ENCODE measurements at regions not wholly inside any gene's neighbourhood (a gene's known extent, or its start where the extent isn't known, plus 50 kb on each side); places are given as distances from the start of the nearest gene placed in this dataset.

DNA sequence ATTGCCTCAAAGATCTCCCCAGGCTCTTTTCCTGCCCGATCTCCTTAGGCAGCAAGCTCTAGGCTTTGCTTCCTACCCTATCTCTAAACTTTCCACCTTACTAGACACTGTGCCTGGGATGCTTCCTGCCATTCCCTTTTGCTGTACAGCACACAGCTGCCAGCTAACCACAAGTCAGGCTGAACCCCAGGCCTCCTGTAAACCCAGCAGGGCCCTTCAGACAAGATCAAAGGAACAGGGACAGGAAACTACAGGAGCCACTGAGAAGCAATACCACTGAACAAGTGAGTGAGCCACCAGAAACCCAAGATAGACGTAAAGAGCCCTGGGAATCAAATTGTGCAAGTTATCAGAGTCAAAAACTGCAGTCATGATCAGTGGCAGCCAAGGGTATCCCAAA lies 180.7 kb downstream of the SUCLG1 start:
- TF ChIP-seq, protein P1, sequence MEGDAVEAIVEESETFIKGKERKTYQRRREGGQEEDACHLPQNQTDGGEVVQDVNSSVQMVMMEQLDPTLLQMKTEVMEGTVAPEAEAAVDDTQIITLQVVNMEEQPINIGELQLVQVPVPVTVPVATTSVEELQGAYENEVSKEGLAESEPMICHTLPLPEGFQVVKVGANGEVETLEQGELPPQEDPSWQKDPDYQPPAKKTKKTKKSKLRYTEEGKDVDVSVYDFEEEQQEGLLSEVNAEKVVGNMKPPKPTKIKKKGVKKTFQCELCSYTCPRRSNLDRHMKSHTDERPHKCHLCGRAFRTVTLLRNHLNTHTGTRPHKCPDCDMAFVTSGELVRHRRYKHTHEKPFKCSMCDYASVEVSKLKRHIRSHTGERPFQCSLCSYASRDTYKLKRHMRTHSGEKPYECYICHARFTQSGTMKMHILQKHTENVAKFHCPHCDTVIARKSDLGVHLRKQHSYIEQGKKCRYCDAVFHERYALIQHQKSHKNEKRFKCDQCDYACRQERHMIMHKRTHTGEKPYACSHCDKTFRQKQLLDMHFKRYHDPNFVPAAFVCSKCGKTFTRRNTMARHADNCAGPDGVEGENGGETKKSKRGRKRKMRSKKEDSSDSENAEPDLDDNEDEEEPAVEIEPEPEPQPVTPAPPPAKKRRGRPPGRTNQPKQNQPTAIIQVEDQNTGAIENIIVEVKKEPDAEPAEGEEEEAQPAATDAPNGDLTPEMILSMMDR (conservative IDR thresholded peaks at IDR 0.05; ENCODE audit: low read depth, low read length): no peak
- DNase-seq (ENCODE audit: low read depth): no peak

DNA sequence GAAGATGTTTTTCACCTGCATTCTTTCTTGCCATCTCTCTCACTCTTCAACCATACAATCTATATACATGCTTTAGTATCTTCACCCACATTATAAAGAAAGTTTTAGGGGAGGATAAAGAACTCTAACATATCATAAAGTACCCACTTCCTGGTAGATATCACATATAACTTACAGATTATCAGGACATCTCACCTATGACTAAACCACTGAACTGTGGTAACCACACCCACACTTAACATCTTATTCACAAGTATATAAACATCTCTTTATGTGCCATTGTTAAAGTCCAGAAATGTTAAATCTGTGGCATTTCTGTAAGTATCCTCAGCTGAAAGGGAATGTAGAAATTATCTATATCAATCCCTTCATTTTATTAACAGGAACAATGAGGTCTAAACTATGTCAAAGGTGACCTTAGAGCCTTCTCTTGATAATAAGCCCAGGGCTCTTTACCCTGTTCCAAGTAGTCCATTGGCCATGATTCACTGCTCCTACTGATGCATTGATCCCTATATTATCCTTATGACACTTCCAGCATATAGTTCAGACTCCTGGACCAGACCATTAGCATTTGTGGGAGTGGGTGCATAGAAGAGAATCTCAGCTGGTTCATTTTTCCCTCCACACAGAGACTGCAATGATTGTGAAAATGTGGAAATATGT lies 182.4 kb downstream of the SUCLG1 start:
- TF ChIP-seq, protein P1 (conservative IDR thresholded peaks at IDR 0.05; ENCODE audit: low read depth, low read length): no peak
- no peak overlapping the region for H3K4me3 ChIP-seq (ENCODE audit: low read length)
- DNase-seq (ENCODE audit: low read depth): no peak

More for the DNA sequence above, 180.7 kb downstream of the SUCLG1 start:
- no peak overlapping the region for H3K4me3 ChIP-seq (ENCODE audit: low read length)

DNA sequence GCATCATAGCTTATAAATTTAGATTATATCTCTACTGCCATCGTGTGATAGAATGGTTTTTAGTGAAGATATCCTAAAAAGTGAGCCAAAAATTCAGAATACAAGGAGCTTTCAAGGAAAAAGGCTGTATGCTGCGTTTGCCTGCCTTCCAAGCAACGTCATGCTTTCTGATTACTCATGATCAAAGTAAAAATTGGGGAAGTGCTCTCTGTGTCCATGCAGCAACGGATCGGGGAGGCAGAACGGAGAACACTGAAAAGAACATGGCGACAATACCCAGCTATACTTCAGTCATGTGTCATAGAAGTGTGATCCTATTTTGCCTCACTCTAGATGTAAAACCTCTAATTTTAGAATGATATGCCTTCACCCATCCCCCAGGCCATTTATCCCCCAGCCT lies 185.7 kb downstream of the SUCLG1 start:
- TF ChIP-seq, protein P1 (conservative IDR thresholded peaks at IDR 0.05; ENCODE audit: low read depth, low read length): no peak
- no peak overlapping the region for H3K4me3 ChIP-seq (ENCODE audit: low read length)

DNA sequence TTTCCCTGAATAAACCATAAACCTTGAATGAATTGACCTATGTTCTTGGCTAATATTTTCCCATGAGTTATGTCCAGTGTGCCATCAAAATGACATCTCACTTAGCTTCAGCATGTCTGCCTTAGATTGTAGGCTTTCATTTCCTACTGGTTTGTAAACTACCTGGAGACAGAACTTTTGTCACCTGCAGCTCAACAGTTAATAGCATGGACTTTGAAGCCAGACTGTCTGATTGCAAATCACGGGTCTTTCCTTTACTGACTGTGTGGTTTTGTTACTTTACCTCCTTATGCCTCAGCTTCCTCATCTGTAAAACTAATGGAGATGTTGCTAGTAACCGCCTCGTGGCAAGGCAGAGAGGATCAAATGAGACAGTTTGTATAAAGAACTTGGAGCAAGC lies 187.1 kb downstream of the SUCLG1 start:
- TF ChIP-seq, protein P1 (conservative IDR thresholded peaks at IDR 0.05; ENCODE audit: low read depth, low read length): no peak
- H3K4me3 ChIP-seq (ENCODE audit: low read length): no peak overlapping the region
- DNase-seq (ENCODE audit: low read depth): no peak

More for the DNA sequence above, 185.7 kb downstream of the SUCLG1 start:
- DNase-seq (ENCODE audit: low read depth): no peak

DNA sequence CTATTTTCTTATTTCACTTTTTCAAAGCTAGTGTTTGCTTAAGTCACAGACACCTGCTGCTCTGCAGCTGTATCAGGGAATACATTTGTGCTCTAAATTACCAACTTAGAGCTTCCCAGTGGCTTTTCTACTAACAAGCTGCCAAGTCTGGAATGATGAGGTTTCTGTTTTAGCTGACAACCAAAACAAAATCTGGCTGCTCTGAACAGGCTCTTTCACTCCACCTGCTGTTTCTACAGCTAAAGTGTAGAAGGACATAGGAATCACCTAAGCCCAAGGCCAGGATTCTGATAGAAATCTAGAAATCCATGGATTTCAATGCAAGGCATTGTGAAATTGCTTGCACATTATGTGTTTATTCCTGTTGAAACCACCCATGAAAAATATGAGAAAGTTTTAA lies 201.2 kb downstream of the SUCLG1 start:
- DNase-seq (ENCODE audit: low read depth): no peak
- no peak overlapping the region for H3K4me3 ChIP-seq (ENCODE audit: low read length)
- TF ChIP-seq, protein P1 (conservative IDR thresholded peaks at IDR 0.05; ENCODE audit: low read depth, low read length): peak; percentile 46

DNA sequence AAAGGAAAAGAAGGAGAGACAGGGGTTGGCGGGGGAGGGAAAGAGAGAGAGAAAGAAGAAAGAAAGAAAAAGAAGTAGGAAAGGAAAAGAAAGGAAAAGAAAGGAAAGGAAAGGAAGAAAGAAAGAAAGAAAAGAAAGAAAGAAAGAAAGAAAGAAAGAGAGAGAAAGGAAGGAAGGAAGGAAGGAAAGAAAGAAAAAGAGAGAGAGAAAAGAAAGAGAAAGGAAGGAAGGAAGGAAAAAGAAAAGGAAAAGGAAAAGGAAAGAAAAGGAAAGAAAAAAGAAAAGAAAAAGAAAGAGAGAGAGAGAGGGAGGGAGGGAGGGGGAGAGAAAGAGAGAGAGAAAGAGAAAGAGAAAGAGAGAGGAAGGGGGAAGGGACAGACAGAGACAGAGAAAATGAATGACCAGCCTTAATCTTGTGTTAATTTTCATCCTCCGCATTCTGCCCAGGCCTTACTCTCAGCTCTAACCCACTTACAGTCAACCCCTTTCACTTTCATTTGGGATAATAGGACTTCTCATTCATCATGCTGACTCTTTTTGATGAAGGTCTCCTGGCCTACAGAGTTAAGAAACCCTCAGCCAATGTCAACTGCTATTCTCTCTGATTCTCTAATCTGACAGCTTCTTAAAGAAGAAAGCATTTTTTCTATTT lies 207.3 kb downstream of the SUCLG1 start:
- no peak for DNase-seq (ENCODE audit: low read depth)
- TF ChIP-seq, protein P1 (conservative IDR thresholded peaks at IDR 0.05; ENCODE audit: low read depth, low read length): no peak
- no peak overlapping the region for H3K4me3 ChIP-seq (ENCODE audit: low read length)

DNA sequence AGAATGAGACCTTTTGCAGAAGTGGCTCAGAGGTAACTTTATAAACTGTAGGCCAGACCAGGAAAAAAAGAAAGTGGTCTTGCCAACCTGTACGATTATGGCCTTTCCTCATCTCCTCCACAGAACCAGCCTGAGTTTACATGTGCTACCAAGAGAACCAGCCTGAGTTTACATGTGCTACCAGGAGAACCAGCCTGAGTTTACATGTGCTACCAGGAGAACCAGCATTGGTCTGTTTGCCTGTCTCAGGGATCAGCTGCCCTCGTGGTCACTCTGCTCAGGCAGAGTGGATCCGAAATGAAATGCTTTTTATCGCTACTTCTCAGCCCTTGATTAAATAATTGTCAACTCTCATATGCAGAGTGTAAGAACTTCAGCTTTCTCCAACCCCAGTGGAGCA lies 209.9 kb downstream of the SUCLG1 start:
- no peak overlapping the region for H3K4me3 ChIP-seq (ENCODE audit: low read length)

More for the DNA sequence above, 209.9 kb downstream of the SUCLG1 start:
- no peak for DNase-seq (ENCODE audit: low read depth)
- TF ChIP-seq, protein P1 (conservative IDR thresholded peaks at IDR 0.05; ENCODE audit: low read depth, low read length): no peak
